Astrocyte (in vitro differentiated cells and primary cell): ENCODE measurements at regions not wholly inside any gene's neighbourhood (a gene's known extent, or its start where the extent isn't known, plus 50 kb on each side); places are given as distances from the start of the nearest gene placed in this dataset.
"Not testable (repeated sequence)": the region's sequence is repeated elsewhere in the genome, so short reads cannot be mapped to it uniquely, and the experiment has no call there.

Experiments
- DNase-seq: peaks from one replicate; pipeline ENCODE4 v3.0.0-alpha.2; 2010; ENCODE audit warnings: low read depth
- FAIRE-seq: peaks from 2 replicates; lab custom pipeline; 2011; peaks lifted over from hg19 to GRCh38; lab: Jason Lieb, UNC
- H2AFZ ChIP-seq: 2 replicates; pipeline ENCODE4 v1.6.0; 2012; ENCODE audit warnings: low read depth, low read length, inconsistent platforms
- H3K27ac ChIP-seq: 2 replicates; pipeline ENCODE4 v1.5.1; 2011; ENCODE audit warnings: low read depth, low read length, inconsistent platforms
- H3K27me3 ChIP-seq: 2 replicates; pipeline ENCODE4 v1.6.0; 2011; ENCODE audit warnings: low read length, inconsistent platforms; ENCODE audit not compliant: insufficient read depth
- H3K36me3 ChIP-seq: 2 replicates; pipeline ENCODE4 v1.5.1; 2011; ENCODE audit warnings: low read length, inconsistent platforms; ENCODE audit not compliant: insufficient read depth
- H3K4me1 ChIP-seq: 2 replicates; pipeline ENCODE4 v1.5.1; 2011; ENCODE audit warnings: low read length, inconsistent platforms; ENCODE audit not compliant: insufficient read depth
- H3K4me2 ChIP-seq: 2 replicates; pipeline ENCODE4 v1.6.0; 2012; ENCODE audit warnings: low read length, inconsistent platforms
- H3K4me3 ChIP-seq: 2 replicates; pipeline ENCODE4 v1.5.1; 2011; ENCODE audit warnings: low read depth, mild to moderate bottlenecking, low read length, inconsistent platforms; ENCODE audit not compliant: insufficient read depth
- H3K79me2 ChIP-seq: 2 replicates; pipeline ENCODE4 v1.6.0; 2012; ENCODE audit warnings: mild to moderate bottlenecking, low read length, inconsistent platforms; ENCODE audit not compliant: insufficient read depth
- H3K9ac ChIP-seq: 2 replicates; pipeline ENCODE4 v1.6.0; 2012; ENCODE audit warnings: mild to moderate bottlenecking, low read length, inconsistent platforms
- H3K9me3 ChIP-seq: 2 replicates; pipeline ENCODE4 v1.5.1; 2012; ENCODE audit warnings: low read depth, mild to moderate bottlenecking, low read length, inconsistent platforms; ENCODE audit not compliant: insufficient read depth
- H4K20me1 ChIP-seq: 2 replicates; pipeline ENCODE4 v1.6.0; 2012; ENCODE audit warnings: low read length, inconsistent platforms; ENCODE audit not compliant: insufficient read depth
- H3K27ac Mint-ChIP-seq: one replicate; pipeline ENCODE4 v1.8.0; 2021; ENCODE audit warnings: mild to moderate bottlenecking, mixed read lengths; ENCODE audit not compliant: unreplicated experiment
- H3K27me3 Mint-ChIP-seq: one replicate; pipeline ENCODE4 v1.8.0; 2021; ENCODE audit warnings: low read depth, mixed read lengths; ENCODE audit not compliant: unreplicated experiment
- H3K36me3 Mint-ChIP-seq: one replicate; pipeline ENCODE4 v1.8.0; 2021; ENCODE audit warnings: low read depth, mixed read lengths; ENCODE audit not compliant: unreplicated experiment
- H3K4me1 Mint-ChIP-seq: one replicate; pipeline ENCODE4 v1.8.0; 2021; ENCODE audit warnings: low read depth, mixed read lengths; ENCODE audit not compliant: unreplicated experiment
- H3K4me3 Mint-ChIP-seq: one replicate; pipeline ENCODE4 v1.8.0; 2021; ENCODE audit warnings: mild to moderate bottlenecking, moderate library complexity, mixed read lengths; ENCODE audit not compliant: unreplicated experiment
- H3K9me3 Mint-ChIP-seq: one replicate; pipeline ENCODE4 v1.8.0; 2021; ENCODE audit warnings: mild to moderate bottlenecking, mixed read lengths; ENCODE audit not compliant: unreplicated experiment
- CTCF ChIP-seq: IDR thresholded peaks from 2 replicates; pipeline ENCODE4 v1.5.1; 2011; ENCODE audit warnings: low read depth, mild to moderate bottlenecking, inconsistent platforms, low read length, moderate library complexity; ENCODE audit not compliant: insufficient read depth
- EZH2 ChIP-seq: IDR thresholded peaks from 2 replicates; pipeline ENCODE4 v1.6.1; 2012; ENCODE audit warnings: mild to moderate bottlenecking, low read length, inconsistent platforms; ENCODE audit not compliant: insufficient read depth

GRCh38 chr3:104214937-104215336, 1151.8 kb upstream of the ALCAM start:
- FAIRE-seq: no peak
- no peak overlapping the region for H2AFZ ChIP-seq

GRCh38 chr3:104219046-104219445, 1147.7 kb upstream of the ALCAM start:
- H3K79me2 ChIP-seq, H4K20me1 ChIP-seq, H3K4me1 ChIP-seq, H3K27ac ChIP-seq, H3K36me3 ChIP-seq, H2AFZ ChIP-seq, H3K4me2 ChIP-seq, H3K4me1 Mint-ChIP-seq, FAIRE-seq, H3K27me3 Mint-ChIP-seq, H3K36me3 Mint-ChIP-seq, H3K4me3 Mint-ChIP-seq, H3K9ac ChIP-seq, H3K4me3 ChIP-seq, DNase-seq, H3K9me3 Mint-ChIP-seq, H3K9me3 ChIP-seq, H3K27ac Mint-ChIP-seq, H3K27me3 ChIP-seq: not testable (repeated sequence)

More at GRCh38 chr3:104214937-104215336, 1151.8 kb upstream of the ALCAM start:
- Mint-ChIP-seq H3K27me3 (no peaks in the 10 kb centered on the region), H3K27ac (no peak overlapping the region), H3K4me1 (no peaks in the 10 kb centered on the region), H3K36me3 (no peaks in the 10 kb centered on the region), H3K4me3 (no peak overlapping the region), H3K9me3 (no peaks in the 10 kb centered on the region)
- H3K27me3 ChIP-seq: no peaks in the 10 kb centered on the region
- no peaks in the 10 kb centered on the region for H3K79me2 ChIP-seq
- H3K4me2 ChIP-seq: no peak overlapping the region
- H3K4me1 ChIP-seq: no peaks in the 10 kb centered on the region
- H4K20me1 ChIP-seq: no peaks in the 10 kb centered on the region
- DNase-seq: no peak
- H3K9me3 ChIP-seq: no peaks in the 10 kb centered on the region
- no peaks in the 10 kb centered on the region for H3K36me3 ChIP-seq
- no peak overlapping the region for H3K9ac ChIP-seq
- H3K4me3 ChIP-seq: no peak overlapping the region
- no peak overlapping the region for H3K27ac ChIP-seq
- TF ChIP-seq CTCF: no peak
- TF ChIP-seq EZH2: no peak

- Histone ChIP-seq H3K27me3 (no peaks in the 10 kb centered on the region), H3K27ac (no peak overlapping the region), H2AFZ (no peak overlapping the region), H3K4me3 (no peak overlapping the region), H3K79me2 (no peaks in the 10 kb centered on the region), H4K20me1 (no peaks in the 10 kb centered on the region), H3K36me3 (no peaks in the 10 kb centered on the region), H3K4me2 (no peak overlapping the region), H3K4me1 (no peaks in the 10 kb centered on the region), H3K9ac (no peak overlapping the region), H3K9me3 (no peaks in the 10 kb centered on the region)
- DNase-seq (no peak), FAIRE-seq (no peak)
- H3K9me3 Mint-ChIP-seq: no peaks in the 10 kb centered on the region
- H3K27me3 Mint-ChIP-seq: no peaks in the 10 kb centered on the region
- no peaks in the 10 kb centered on the region for H3K4me1 Mint-ChIP-seq
- no peak overlapping the region for H3K27ac Mint-ChIP-seq
- H3K36me3 Mint-ChIP-seq: no peaks in the 10 kb centered on the region
- H3K4me3 Mint-ChIP-seq: no peak overlapping the region
- TF ChIP-seq EZH2 (no peak), CTCF (no peak)
Measured at GRCh38 chr3:104234442-104235194, 1132.1 kb upstream of the ALCAM start.
